Neural cell (in vitro differentiated cells): ENCODE measurements at regions not wholly inside any gene's neighbourhood (a gene's known extent, or its start where the extent isn't known, plus 50 kb on each side); places are given as distances from the start of the nearest gene placed in this dataset.

Experiments used
- EP300 ChIP-seq: fragments of 450-650 bp; conservative IDR thresholded peaks from 2 replicates; pipeline ENCODE4 v1.6.1; 2014; ENCODE audit warnings: antibody characterized with exemption, mild to moderate bottlenecking, moderate library complexity; ENCODE audit not compliant: poor library complexity, severe bottlenecking
- MXI1 ChIP-seq: fragments of 450-650 bp; conservative IDR thresholded peaks from 2 replicates; pipeline ENCODE4 v1.6.1; 2014; ENCODE audit warnings: antibody characterized with exemption, mild to moderate bottlenecking; ENCODE audit not compliant: poor library complexity, severe bottlenecking
- POLR2AphosphoS5 ChIP-seq: IDR thresholded peaks from 2 replicates; pipeline ENCODE4 v1.6.1; 2012
- SMC3 ChIP-seq: fragments of 450-650 bp; conservative IDR thresholded peaks from 2 replicates; pipeline ENCODE4 v1.6.1; 2014; ENCODE audit warnings: antibody characterized with exemption, mild to moderate bottlenecking, moderate library complexity; ENCODE audit not compliant: poor library complexity
- TF ChIP-seq, protein P1 (sequence below): fragments of 450-650 bp; IDR thresholded peaks from 2 replicates; pipeline ENCODE4 v1.5.1; 2014; ENCODE audit warnings: antibody characterized with exemption, mild to moderate bottlenecking, moderate library complexity; ENCODE audit not compliant: poor library complexity, severe bottlenecking
- TF ChIP-seq, protein P2 (sequence below): IDR thresholded peaks from 2 replicates; pipeline ENCODE4 v1.6.1; 2012; ENCODE audit warnings: borderline replicate concordance

DNA sequence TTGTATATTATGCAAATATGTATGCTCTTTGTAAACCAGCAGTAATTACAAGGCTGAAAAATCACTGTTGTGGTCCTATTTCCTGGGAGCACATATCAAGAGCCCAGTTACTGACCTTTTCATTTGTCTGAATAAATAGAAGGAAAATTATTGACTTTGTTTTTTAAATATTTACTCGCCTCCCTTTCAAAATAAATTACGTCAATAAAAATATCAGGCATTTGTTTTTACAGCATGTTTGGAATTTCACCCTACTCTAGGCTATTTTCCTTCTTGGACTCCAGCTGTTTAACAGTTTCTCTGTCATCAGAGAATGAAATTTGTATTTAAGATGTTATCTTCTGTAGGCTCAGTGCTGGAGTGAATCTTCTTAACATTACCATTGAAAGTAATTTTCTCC is 59.9 kb upstream of the LRATD1 start:
- no peak for TF ChIP-seq POLR2AphosphoS5
- TF ChIP-seq, protein P1, sequence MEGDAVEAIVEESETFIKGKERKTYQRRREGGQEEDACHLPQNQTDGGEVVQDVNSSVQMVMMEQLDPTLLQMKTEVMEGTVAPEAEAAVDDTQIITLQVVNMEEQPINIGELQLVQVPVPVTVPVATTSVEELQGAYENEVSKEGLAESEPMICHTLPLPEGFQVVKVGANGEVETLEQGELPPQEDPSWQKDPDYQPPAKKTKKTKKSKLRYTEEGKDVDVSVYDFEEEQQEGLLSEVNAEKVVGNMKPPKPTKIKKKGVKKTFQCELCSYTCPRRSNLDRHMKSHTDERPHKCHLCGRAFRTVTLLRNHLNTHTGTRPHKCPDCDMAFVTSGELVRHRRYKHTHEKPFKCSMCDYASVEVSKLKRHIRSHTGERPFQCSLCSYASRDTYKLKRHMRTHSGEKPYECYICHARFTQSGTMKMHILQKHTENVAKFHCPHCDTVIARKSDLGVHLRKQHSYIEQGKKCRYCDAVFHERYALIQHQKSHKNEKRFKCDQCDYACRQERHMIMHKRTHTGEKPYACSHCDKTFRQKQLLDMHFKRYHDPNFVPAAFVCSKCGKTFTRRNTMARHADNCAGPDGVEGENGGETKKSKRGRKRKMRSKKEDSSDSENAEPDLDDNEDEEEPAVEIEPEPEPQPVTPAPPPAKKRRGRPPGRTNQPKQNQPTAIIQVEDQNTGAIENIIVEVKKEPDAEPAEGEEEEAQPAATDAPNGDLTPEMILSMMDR = no peak
- no peak for TF ChIP-seq SMC3
- no peak for TF ChIP-seq EP300
- TF ChIP-seq, protein P2, sequence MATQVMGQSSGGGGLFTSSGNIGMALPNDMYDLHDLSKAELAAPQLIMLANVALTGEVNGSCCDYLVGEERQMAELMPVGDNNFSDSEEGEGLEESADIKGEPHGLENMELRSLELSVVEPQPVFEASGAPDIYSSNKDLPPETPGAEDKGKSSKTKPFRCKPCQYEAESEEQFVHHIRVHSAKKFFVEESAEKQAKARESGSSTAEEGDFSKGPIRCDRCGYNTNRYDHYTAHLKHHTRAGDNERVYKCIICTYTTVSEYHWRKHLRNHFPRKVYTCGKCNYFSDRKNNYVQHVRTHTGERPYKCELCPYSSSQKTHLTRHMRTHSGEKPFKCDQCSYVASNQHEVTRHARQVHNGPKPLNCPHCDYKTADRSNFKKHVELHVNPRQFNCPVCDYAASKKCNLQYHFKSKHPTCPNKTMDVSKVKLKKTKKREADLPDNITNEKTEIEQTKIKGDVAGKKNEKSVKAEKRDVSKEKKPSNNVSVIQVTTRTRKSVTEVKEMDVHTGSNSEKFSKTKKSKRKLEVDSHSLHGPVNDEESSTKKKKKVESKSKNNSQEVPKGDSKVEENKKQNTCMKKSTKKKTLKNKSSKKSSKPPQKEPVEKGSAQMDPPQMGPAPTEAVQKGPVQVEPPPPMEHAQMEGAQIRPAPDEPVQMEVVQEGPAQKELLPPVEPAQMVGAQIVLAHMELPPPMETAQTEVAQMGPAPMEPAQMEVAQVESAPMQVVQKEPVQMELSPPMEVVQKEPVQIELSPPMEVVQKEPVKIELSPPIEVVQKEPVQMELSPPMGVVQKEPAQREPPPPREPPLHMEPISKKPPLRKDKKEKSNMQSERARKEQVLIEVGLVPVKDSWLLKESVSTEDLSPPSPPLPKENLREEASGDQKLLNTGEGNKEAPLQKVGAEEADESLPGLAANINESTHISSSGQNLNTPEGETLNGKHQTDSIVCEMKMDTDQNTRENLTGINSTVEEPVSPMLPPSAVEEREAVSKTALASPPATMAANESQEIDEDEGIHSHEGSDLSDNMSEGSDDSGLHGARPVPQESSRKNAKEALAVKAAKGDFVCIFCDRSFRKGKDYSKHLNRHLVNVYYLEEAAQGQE = no peak
- no peak for TF ChIP-seq MXI1
